GM19324 (cell line): ENCODE measurements at regions not wholly inside any gene's neighbourhood (a gene's known extent, or its start where the extent isn't known, plus 50 kb on each side); places are given as distances from the start of the nearest gene placed in this dataset.
"Not testable (repeated sequence)": the region's sequence is repeated elsewhere in the genome, so short reads cannot be mapped to it uniquely, and the experiment has no call there.

ENCODE experiments used
- ATAC-seq: cut with Tn5 transposase; IDR thresholded peaks from one replicate; pipeline ENCODE4 v1.9.1; 2021; ENCODE audit warnings: mild to moderate bottlenecking, moderate library complexity; ENCODE audit not compliant: unreplicated experiment, low FRiP score

GRCh38 chr6:146928503-146928902 lies 275.7 kb upstream of the STXBP5 start:
- ATAC-seq, result no peak

DNA sequence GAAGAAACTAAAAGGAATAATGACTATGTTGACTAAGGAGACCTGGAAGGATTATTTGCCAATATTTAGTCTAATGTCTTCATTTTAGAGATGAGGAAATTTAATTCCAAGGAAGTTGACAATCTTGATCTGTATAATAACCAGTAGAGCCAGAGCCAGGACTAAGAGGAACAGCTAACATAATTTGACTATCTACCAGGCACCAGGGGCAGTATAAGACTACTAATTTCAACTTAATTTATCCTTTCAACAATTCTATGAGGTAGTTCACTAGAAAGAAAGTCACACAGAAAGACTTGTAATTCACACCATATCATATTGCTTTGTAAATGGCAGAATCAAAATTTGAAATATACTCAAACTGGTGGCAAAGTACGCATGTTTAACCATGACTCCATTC lies 273.0 kb upstream of the STXBP5 start:
- no peak for ATAC-seq

DNA sequence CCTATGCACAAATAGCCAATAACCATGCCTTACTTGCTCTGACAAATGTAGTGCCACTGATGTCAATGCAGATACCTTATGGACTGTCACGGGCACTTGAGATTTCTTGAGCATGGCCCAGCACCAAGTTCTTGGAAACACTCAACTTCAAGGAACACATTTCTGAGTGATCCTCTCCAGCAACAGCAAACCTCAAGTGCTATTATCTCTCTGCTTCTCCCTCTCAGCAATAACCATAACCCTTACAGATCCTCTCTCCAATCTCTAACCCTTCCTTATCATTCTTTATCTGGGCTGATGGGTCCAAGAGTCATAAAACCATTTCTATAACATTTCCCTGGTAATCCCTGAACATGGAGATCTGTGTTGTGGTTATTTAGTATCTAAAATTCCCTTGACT lies 266.9 kb upstream of the STXBP5 start:
- ATAC-seq, result no peak

GRCh38 chr6:146938266-146938665 lies 266.0 kb upstream of the STXBP5 start:
- ATAC-seq, result no peak

DNA sequence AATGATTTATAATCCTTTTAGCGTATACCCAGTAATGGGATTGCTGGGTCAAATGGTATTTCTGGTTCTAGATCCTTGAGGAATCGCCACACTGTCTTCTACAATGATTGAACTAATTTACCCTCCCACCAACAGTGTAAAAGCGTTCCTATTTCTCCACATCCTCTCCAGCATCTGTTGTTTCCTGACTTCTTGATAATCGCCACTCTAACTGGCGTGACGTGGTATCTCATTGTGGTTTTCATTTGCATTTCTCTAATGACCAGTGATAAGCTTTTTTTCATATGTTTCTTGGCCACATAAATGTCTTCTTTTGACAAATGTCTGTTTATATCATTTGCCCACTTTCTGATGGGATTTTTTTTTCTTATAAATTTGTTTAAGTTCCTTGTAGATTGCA lies 264.8 kb upstream of the STXBP5 start:
- ATAC-seq, result not testable (repeated sequence)

DNA sequence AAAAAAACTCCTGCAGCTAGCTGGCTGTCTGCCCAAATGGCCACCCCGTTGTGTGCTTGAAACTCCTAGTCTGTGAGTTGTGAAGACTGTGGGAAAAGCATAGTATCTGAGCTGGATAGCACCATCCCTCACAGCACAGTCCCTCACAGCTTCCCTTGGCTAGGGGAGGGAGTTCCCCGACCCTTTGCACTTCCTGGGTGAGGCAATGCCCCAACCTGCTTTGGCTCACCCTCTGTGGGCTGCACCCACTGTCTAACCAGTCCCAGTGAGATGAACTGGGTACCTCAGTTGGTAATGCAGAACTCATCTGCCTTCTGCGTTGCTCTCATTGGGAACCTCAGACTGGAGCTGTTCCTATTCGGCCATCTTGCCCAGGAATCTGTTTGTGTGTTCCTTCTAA lies 260.6 kb upstream of the STXBP5 start:
- no peak for ATAC-seq

DNA sequence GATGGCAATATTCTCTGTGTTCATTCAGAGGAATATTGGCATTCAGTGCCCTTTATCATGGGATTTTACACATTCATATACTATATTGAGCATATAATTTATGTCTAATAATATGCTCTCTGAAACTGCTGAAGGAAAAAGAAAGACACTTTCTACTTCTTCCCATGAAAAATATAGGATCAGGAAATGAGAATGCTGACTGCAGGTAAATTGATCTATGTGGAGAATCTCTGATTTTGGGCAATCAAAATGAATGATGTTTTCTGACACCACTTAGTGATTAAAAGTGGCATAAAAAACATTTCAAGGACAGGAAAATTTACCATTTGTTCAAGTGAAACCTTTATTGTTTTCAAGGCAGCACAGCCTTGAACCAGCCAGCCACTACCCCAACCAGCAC lies 260.1 kb upstream of the STXBP5 start:
- ATAC-seq, result no peak

GRCh38 chr6:146944809-146945208 lies 259.4 kb upstream of the STXBP5 start:
- no peak for ATAC-seq

GRCh38 chr6:146946559-146946958 lies 257.7 kb upstream of the STXBP5 start:
- no peak for ATAC-seq

DNA sequence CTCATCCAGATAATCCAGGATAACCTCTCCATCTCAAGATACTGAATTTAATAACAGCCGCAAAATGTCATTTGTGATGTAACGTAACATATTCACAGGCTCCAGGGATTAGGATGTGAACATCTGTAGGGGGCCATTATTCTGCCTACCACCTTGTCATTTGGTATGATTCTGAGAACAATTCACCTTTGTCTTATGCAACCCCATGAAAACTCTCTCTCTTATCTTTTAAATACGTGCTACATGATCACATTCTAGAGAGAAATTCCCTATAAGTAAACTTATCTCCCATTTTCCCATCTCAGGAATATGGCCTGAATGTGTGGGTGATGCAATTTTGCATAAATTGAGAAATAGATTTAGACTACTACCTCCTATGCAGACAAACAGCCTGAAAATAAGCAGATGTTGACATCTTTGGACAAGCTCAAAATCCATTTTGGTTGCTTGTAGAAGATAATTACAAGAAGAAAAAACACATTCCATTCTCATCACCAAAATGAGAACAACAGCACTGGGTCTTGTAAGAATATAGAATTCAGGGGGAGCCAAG lies 255.4 kb upstream of the STXBP5 start:
- ATAC-seq, result no peak

GRCh38 chr6:146949425-146949824 lies 254.8 kb upstream of the STXBP5 start:
- ATAC-seq, result no peak

- no peak for ATAC-seq
Measured at GRCh38 chr6:146950351-146950835, 253.8 kb upstream of the STXBP5 start.

DNA sequence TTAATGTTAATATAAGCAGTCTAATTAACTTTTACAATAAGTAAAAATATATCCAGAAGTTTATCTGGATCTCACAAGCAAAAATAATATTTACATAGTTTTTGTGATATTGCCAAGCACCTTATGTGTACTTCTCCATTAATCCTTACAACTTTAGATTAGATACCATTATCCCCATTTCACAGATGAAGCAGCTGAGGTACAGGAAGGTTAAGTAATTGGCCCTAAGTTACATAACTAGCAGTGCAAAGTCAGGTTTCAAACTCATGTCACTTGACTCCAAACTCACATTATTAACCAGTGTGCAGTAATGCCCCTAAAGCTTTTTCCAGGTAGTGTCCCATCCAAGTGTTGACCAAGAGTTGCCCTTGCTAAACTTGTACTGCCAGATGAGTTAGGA lies 248.6 kb upstream of the STXBP5 start:
- no peak for ATAC-seq

- ATAC-seq, result no peak
Measured at GRCh38 chr6:146957181-146958093, 246.8 kb upstream of the STXBP5 start.

GRCh38 chr6:146961831-146962230 lies 242.4 kb upstream of the STXBP5 start:
- no peak for ATAC-seq

DNA sequence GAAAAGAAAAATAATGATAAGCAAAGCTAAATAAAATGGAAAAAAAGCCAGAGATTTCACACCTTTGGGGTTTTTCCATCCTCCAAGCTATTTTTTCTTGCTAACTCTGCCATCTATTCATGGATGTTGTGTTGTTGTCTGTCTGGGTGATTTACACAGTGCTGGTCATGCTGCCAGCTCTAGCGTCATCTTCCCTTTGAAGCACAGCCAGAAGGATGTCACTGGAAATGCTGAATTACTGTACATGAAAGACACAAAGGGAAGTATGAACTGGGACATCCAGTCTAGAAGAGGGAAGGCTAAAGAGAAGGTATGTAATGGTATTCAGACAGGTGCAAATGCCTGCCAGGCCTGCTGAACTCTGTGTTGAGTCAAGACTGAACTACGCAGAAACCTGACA lies 241.9 kb upstream of the STXBP5 start:
- no peak for ATAC-seq

DNA sequence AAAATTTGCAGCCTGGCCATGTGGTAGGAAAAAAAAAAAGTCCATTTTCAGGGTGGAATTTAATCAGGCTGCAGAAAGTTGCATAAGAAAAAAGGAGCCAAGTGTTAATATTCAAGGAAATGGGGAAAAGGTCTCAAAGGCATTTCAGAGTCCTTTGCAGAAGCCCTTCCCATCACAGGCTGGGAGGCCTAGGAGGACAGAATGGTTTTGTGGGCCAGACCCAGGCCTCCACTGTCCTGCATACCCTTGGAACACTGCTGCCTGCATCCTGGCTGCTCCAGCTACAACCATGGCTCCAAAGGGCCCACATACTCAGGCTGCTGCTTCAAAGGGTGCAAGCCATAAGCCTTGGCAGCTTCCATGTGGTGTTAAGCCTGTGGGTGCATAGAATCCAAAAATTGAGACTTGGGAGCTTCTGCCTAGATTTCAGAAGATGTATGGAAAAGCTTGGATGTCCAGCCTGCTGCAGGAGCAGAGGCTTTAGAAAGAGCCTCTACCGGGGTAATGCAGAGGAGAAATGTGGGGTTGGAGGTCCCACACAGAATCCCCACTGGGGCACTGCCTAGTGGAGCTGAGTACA lies 239.0 kb upstream of the STXBP5 start:
- ATAC-seq, result no peak

- no peak for ATAC-seq
Measured at GRCh38 chr6:146968041-146968760, 236.0 kb upstream of the STXBP5 start.

- ATAC-seq, result no peak
Measured at GRCh38 chr6:146972546-146972945, 231.7 kb upstream of the STXBP5 start.

- ATAC-seq, result no peak
Measured at GRCh38 chr6:146974351-146974750, 229.9 kb upstream of the STXBP5 start.

DNA sequence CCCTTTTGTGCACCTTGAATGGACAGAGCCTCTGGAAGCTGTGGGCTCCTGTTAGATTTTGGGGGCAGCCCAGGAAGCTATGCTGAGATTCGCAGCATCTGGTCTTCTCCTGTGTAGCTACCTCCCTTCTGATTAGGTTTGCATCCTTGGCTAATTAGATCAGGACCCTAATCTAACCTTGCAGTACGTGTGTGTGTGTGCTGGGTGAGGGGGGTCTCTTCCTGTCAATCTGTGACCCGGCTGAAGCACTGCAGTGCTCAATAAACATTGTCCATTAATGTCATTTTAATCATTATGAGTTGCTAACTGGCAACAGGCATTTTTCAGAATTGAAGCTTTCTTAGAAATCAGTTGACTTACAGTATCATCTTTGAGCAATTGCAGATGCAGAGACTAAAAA lies 229.1 kb upstream of the STXBP5 start:
- ATAC-seq, result no peak
